Vagina (tissue), 2 donors: ENCODE measurements at regions not wholly inside any gene's neighbourhood (a gene's known extent, or its start where the extent isn't known, plus 50 kb on each side); places are given as distances from the start of the nearest gene placed in this dataset.

Experiments used
- POLR2A ChIP-seq, 2 donors: fragments of 450-650 bp; IDR thresholded peaks; one replicate each; pipeline ENCODE4 v1.6.1; 2017; ENCODE audit warnings: antibody characterized with exemption in 2 of 2, mild to moderate bottlenecking in 2 of 2, moderate library complexity in 2 of 2
- POLR2AphosphoS5 ChIP-seq, 2 donors: sonication (generic); formaldehyde crosslinking; IDR thresholded peaks; one replicate each; pipeline ENCODE4 v1.9.0; 2017; ENCODE audit warnings: antibody characterized with exemption in 2 of 2, mild to moderate bottlenecking in 2 of 2, low read depth in 1 of 2; ENCODE audit not compliant: insufficient read depth in 1 of 2
- TF ChIP-seq, protein P1 (sequence below), 3 experiments: fragments of 450-650 bp in 2 of 3; fragments of 200-600 bp in 1 of 3; sonication (generic) in 1 of 3; IDR thresholded peaks; one replicate each; pipeline ENCODE4 v1.5.1; 2017 to 2019; ENCODE audit warnings: antibody characterized with exemption in 3 of 3, mild to moderate bottlenecking in 2 of 3, moderate library complexity in 2 of 3

DNA sequence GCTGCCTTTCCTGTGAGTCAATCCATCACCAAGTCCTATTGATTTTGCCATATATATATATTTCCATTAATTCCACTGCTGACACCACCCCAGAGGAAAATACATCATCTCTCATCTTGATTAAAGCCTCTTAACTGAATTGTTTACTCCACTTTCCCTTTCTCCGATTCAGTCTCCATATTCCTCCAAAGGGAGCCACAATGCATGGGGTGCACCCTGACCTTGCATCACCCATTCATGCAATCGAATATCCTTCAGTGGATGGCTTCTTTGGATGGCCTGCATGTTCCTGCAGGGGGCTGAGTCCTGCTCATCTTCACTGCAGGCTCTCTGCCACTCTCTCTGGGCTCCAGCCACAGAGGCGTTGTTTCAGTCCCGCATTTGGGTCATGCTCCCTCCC lies 231.0 kb downstream of the SNX18 start:
- TF ChIP-seq, protein P1, sequence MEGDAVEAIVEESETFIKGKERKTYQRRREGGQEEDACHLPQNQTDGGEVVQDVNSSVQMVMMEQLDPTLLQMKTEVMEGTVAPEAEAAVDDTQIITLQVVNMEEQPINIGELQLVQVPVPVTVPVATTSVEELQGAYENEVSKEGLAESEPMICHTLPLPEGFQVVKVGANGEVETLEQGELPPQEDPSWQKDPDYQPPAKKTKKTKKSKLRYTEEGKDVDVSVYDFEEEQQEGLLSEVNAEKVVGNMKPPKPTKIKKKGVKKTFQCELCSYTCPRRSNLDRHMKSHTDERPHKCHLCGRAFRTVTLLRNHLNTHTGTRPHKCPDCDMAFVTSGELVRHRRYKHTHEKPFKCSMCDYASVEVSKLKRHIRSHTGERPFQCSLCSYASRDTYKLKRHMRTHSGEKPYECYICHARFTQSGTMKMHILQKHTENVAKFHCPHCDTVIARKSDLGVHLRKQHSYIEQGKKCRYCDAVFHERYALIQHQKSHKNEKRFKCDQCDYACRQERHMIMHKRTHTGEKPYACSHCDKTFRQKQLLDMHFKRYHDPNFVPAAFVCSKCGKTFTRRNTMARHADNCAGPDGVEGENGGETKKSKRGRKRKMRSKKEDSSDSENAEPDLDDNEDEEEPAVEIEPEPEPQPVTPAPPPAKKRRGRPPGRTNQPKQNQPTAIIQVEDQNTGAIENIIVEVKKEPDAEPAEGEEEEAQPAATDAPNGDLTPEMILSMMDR (IDR thresholded peaks at IDR 0.05) = no peak
- TF ChIP-seq POLR2AphosphoS5 (IDR thresholded peaks at IDR 0.05; ENCODE audit: insufficient read depth in 1 of 2, low read depth in 1 of 2) = no peak
- TF ChIP-seq POLR2A (IDR thresholded peaks at IDR 0.05) = no peak
